ENCODE measurements at regions not wholly inside any gene's neighbourhood (a gene's known extent, or its start where the extent isn't known, plus 50 kb on each side); places are given as distances from the start of the nearest gene placed in this dataset.

DNA sequence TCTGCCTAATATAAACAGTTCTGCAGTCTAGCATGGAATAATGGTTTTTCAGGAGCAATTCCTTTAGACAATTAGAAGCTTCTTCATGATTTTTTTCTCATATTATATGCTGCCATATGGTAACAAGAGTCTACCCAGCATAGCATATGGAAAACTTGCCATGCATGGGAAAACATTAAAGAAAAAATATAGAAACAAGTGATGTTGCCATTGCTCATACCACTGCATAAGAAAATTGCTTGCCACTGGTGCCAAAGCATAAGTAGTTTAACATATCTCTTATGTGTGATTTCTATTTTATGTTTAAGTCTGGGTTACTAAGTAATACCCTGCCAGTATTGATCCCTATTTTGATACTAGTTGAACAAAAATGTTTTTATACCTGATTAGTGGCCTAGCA, 171.2 kb downstream of the CCDC59 start:
- no peaks in the 10 kb centered on the region for H3K27me3 ChIP-seq (ENCODE audit: control insufficient read depth, insufficient read depth, low read length)
- no peaks in the 10 kb centered on the region for H3K4me1 ChIP-seq (ENCODE audit: control insufficient read depth in 2 of 3, insufficient read depth in 2 of 3, low read depth in 1 of 3, low read length in 3 of 3)
- no peaks in the 10 kb centered on the region for H3K9me3 ChIP-seq (ENCODE audit: control insufficient read depth in 2 of 3, insufficient read depth in 1 of 3, low read length in 3 of 3)
- TF ChIP-seq, protein P1, sequence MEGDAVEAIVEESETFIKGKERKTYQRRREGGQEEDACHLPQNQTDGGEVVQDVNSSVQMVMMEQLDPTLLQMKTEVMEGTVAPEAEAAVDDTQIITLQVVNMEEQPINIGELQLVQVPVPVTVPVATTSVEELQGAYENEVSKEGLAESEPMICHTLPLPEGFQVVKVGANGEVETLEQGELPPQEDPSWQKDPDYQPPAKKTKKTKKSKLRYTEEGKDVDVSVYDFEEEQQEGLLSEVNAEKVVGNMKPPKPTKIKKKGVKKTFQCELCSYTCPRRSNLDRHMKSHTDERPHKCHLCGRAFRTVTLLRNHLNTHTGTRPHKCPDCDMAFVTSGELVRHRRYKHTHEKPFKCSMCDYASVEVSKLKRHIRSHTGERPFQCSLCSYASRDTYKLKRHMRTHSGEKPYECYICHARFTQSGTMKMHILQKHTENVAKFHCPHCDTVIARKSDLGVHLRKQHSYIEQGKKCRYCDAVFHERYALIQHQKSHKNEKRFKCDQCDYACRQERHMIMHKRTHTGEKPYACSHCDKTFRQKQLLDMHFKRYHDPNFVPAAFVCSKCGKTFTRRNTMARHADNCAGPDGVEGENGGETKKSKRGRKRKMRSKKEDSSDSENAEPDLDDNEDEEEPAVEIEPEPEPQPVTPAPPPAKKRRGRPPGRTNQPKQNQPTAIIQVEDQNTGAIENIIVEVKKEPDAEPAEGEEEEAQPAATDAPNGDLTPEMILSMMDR (IDR thresholded peaks at IDR 0.05; ENCODE audit: borderline replicate concordance, extremely low read depth, insufficient read depth): no peak
- no peaks in the 10 kb centered on the region for H3K36me3 ChIP-seq (ENCODE audit: control insufficient read depth in 2 of 3, insufficient read depth in 3 of 3, low read length in 3 of 3)
- H3K27ac ChIP-seq (ENCODE audit: low read depth in 2 of 2, low read length in 2 of 2): no peak overlapping the region
- DNase-seq: no peak
- no peak for FAIRE-seq
- intact Hi-C loops (cut with DNase I): no loop called here
- no peak overlapping the region for H3K4me3 ChIP-seq (ENCODE audit: low read length in 3 of 3)
- no peak overlapping the region for H3K9ac ChIP-seq (ENCODE audit: low read length in 3 of 3)

DNA sequence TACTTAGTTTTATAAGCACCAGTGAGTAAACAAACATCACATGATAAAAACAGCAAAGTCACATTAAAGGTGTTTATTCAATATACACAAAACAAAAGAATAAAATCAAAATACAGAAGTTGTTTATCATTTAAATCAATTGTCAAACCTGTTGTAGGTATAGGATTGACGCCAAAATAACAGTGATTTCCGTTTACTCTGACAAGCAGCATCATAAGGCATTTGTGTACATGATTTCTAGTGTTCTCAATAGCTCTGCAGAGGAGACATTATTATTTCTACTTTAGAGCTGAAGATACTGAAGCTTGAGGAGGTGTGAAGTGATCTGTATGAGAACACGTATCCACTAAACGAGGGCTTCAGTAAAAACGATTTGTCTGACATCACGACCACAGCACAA, 171.9 kb downstream of the CCDC59 start:
- H3K27me3 ChIP-seq (ENCODE audit: control insufficient read depth, insufficient read depth, low read length): no peaks in the 10 kb centered on the region
- no peak for FAIRE-seq
- TF ChIP-seq, protein P1 (IDR thresholded peaks at IDR 0.05; ENCODE audit: borderline replicate concordance, extremely low read depth, insufficient read depth): no peak
- no peak overlapping the region for H3K27ac ChIP-seq (ENCODE audit: low read depth in 2 of 2, low read length in 2 of 2)
- H3K4me3 ChIP-seq (ENCODE audit: low read length in 3 of 3): no peak overlapping the region
- intact Hi-C loops (cut with DNase I): no loop called here
- no peaks in the 10 kb centered on the region for H3K4me1 ChIP-seq (ENCODE audit: control insufficient read depth in 2 of 3, insufficient read depth in 2 of 3, low read depth in 1 of 3, low read length in 3 of 3)
- H3K36me3 ChIP-seq (ENCODE audit: control insufficient read depth in 2 of 3, insufficient read depth in 3 of 3, low read length in 3 of 3): no peaks in the 10 kb centered on the region
- no peak overlapping the region for H3K9ac ChIP-seq (ENCODE audit: low read length in 3 of 3)
- no peak for DNase-seq
- H3K9me3 ChIP-seq (ENCODE audit: control insufficient read depth in 2 of 3, insufficient read depth in 1 of 3, low read length in 3 of 3): no peaks in the 10 kb centered on the region

DNA sequence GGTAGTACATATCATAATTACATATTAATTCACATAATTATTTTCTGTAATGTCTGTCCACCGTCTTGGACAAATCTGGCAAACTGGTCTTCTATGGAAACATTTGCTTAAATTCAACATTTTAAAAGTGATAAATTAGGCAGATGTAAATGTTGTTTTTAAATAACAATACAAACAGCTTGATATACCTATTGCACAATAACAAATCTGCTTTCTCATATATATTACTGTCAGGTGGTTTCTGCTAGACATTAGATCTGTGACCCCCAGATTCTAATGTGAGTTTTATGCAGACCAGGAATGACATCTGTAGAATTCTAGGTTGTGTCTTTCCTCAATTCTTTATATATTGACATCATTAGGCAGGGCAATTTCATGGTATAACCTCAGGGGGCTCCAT, 173.3 kb downstream of the CCDC59 start:
- Histone ChIP-seq H3K9ac (ENCODE audit: low read length in 3 of 3) (no peak overlapping the region), H3K4me1 (ENCODE audit: control insufficient read depth in 2 of 3, insufficient read depth in 2 of 3, low read depth in 1 of 3, low read length in 3 of 3) (no peaks in the 10 kb centered on the region), H3K36me3 (ENCODE audit: control insufficient read depth in 2 of 3, insufficient read depth in 3 of 3, low read length in 3 of 3) (no peaks in the 10 kb centered on the region), H3K27me3 (ENCODE audit: control insufficient read depth, insufficient read depth, low read length) (no peaks in the 10 kb centered on the region), H3K27ac (ENCODE audit: low read depth in 2 of 2, low read length in 2 of 2) (no peak overlapping the region), H3K9me3 (ENCODE audit: control insufficient read depth in 2 of 3, insufficient read depth in 1 of 3, low read length in 3 of 3) (no peaks in the 10 kb centered on the region), H3K4me3 (ENCODE audit: low read length in 3 of 3) (no peak overlapping the region)
- TF ChIP-seq, protein P1 (IDR thresholded peaks at IDR 0.05; ENCODE audit: borderline replicate concordance, extremely low read depth, insufficient read depth): no peak
- DNase-seq (no peak), FAIRE-seq (no peak)
- intact Hi-C loops (cut with DNase I): no loop called here

DNA sequence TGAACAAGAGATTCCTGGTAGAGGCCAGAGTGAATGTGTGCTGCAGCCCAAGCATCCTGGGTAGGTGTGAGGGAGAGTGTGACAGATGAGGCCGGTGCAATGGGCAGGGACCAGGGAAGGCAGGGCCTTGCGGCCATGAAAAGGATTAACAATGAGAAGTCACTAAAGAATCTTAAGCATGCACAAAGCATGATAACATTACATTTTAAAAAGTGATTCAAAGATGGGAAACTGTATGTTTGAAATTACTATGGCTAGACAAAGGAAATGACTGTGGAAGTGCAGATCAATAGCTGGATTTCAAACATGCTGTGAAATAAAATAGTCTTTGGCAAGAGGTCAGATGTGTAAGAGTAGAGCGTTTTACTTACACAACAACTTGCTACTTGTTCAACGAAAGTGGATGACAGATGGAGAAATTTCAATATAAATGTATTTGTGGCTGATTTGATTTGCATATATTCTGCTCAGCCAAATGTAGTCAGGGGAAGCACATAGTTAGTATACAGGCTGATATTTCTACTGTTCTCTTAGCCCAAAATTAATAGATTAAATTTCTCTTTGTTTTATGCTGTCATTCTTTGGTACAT, 175.5 kb downstream of the CCDC59 start:
- H3K36me3 ChIP-seq (ENCODE audit: control insufficient read depth in 2 of 3, insufficient read depth in 3 of 3, low read length in 3 of 3): no peaks in the 10 kb centered on the region
- H3K9ac ChIP-seq (ENCODE audit: low read length in 3 of 3): no peak overlapping the region
- H3K9me3 ChIP-seq (ENCODE audit: control insufficient read depth in 2 of 3, insufficient read depth in 1 of 3, low read length in 3 of 3): no peaks in the 10 kb centered on the region
- H3K4me3 ChIP-seq (ENCODE audit: low read length in 3 of 3): no peak overlapping the region
- no peaks in the 10 kb centered on the region for H3K4me1 ChIP-seq (ENCODE audit: control insufficient read depth in 2 of 3, insufficient read depth in 2 of 3, low read depth in 1 of 3, low read length in 3 of 3)
- FAIRE-seq (no peak), DNase-seq (no peak)
- no peaks in the 10 kb centered on the region for H3K27me3 ChIP-seq (ENCODE audit: control insufficient read depth, insufficient read depth, low read length)
- no peak overlapping the region for H3K27ac ChIP-seq (ENCODE audit: low read depth in 2 of 2, low read length in 2 of 2)
- TF ChIP-seq, protein P1 (IDR thresholded peaks at IDR 0.05; ENCODE audit: borderline replicate concordance, extremely low read depth, insufficient read depth): no peak
- intact Hi-C loops (cut with DNase I): no loop called here
